ENCODE measurements at regions not wholly inside any gene's neighbourhood (a gene's known extent, or its start where the extent isn't known, plus 50 kb on each side); places are given as distances from the start of the nearest gene placed in this dataset.

DNA sequence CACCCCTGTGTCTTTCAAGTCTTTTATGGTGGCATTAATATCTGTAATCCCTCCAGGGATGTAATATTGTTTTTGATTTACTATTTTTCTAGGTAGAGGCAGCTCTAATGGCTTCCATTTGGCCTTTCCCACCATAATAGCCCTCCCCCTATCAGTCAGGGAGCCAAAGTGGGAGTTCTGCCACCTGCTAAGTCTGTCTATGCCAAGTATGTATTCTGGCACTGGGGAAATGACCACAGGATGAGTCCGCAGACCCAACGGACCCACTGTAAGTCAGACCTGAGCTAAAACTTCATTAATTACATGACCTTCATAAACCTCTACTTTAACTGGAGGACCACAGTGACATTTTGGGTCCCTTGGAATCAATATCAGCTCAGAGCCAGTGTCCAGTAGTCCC is 77.1 kb downstream of the GBP6 start:
- TF ChIP-seq ZNF239 (CRISPR knock-in tag; IDR thresholded peaks at IDR 0.05) (no peak), CTBP1 (IDR thresholded peaks at IDR 0.05; ENCODE audit: borderline replicate concordance) (no peak), ZNF780A (CRISPR knock-in tag; IDR thresholded peaks at IDR 0.05) (no peak), CTCF (IDR thresholded peaks at IDR 0.05 in 2 of 3, conservative IDR thresholded peaks at IDR 0.05 in 1 of 3; ENCODE audit: insufficient read depth in 2 of 3, low read depth in 1 of 3, low read length in 3 of 3) (no peak)

Measured in K562 (cell line).